ENCODE measurements at regions not wholly inside any gene's neighbourhood (a gene's known extent, or its start where the extent isn't known, plus 50 kb on each side); places are given as distances from the start of the nearest gene placed in this dataset.
"Not testable (repeated sequence)": the region's sequence is repeated elsewhere in the genome, so short reads cannot be mapped to it uniquely, and the experiment has no call there.

GRCh38 chr2:56589194-56589593, 405.4 kb downstream of the CCDC85A start:
- no peaks in the 10 kb centered on the region for H3K4me1 ChIP-seq
- no peaks in the 10 kb centered on the region for H3K27me3 ChIP-seq
- H3K4me3 ChIP-seq, result no peak overlapping the region
- no peak for TF ChIP-seq Cebpa-rat (IDR thresholded peaks at IDR 0.05)
- no peak overlapping the region for H3K9ac ChIP-seq
- no peak overlapping the region for H3K27ac ChIP-seq
- H3K4me2 ChIP-seq, result no peak overlapping the region
- H3K9me3 ChIP-seq, result no peaks in the 10 kb centered on the region
- no peaks in the 10 kb centered on the region for H3K36me3 ChIP-seq
- H4K20me1 ChIP-seq, result no peaks in the 10 kb centered on the region

GRCh38 chr2:56589835-56590234, 406.0 kb downstream of the CCDC85A start:
- no peak overlapping the region for H3K4me2 ChIP-seq
- no peaks in the 10 kb centered on the region for H3K36me3 ChIP-seq
- no peaks in the 10 kb centered on the region for H4K20me1 ChIP-seq
- no peak overlapping the region for H3K4me3 ChIP-seq
- TF ChIP-seq Cebpa-rat (IDR thresholded peaks at IDR 0.05), result no peak
- no peaks in the 10 kb centered on the region for H3K27me3 ChIP-seq
- H3K9me3 ChIP-seq, result no peaks in the 10 kb centered on the region
- no peak overlapping the region for H3K27ac ChIP-seq
- no peaks in the 10 kb centered on the region for H3K4me1 ChIP-seq
- H3K9ac ChIP-seq, result no peak overlapping the region

GRCh38 chr2:56590611-56591010, 406.8 kb downstream of the CCDC85A start:
- H3K4me3 ChIP-seq, result no peak overlapping the region
- H3K27ac ChIP-seq, result no peak overlapping the region
- no peaks in the 10 kb centered on the region for H3K4me1 ChIP-seq
- no peak for TF ChIP-seq Cebpa-rat (IDR thresholded peaks at IDR 0.05)
- H3K9me3 ChIP-seq, result no peaks in the 10 kb centered on the region
- H4K20me1 ChIP-seq, result no peaks in the 10 kb centered on the region
- H3K36me3 ChIP-seq, result no peaks in the 10 kb centered on the region
- H3K27me3 ChIP-seq, result no peaks in the 10 kb centered on the region
- H3K4me2 ChIP-seq, result no peak overlapping the region
- H3K9ac ChIP-seq, result no peak overlapping the region

- H3K36me3 ChIP-seq, H3K27me3 ChIP-seq, H3K27ac ChIP-seq, H3K4me2 ChIP-seq, H4K20me1 ChIP-seq, H3K9ac ChIP-seq, H3K9me3 ChIP-seq, H3K4me1 ChIP-seq, H3K4me3 ChIP-seq: not testable (repeated sequence)
Observed at GRCh38 chr2:56606086-56606485, 422.3 kb downstream of the CCDC85A start.

GRCh38 chr2:56613254-56613653, 429.5 kb downstream of the CCDC85A start:
- TF ChIP-seq Cebpa-rat (IDR thresholded peaks at IDR 0.05), result no peak
- Histone ChIP-seq H3K4me2 (no peak overlapping the region), H3K9me3 (no peaks in the 10 kb centered on the region), H3K4me3 (no peak overlapping the region), H3K27ac (no peak overlapping the region), H3K4me1 (peaks cover 16% of the 10 kb centered on the region), H4K20me1 (no peaks in the 10 kb centered on the region), H3K27me3 (no peaks in the 10 kb centered on the region), H3K36me3 (no peaks in the 10 kb centered on the region), H3K9ac (no peak overlapping the region)

GRCh38 chr2:56613920-56614319, 430.1 kb downstream of the CCDC85A start:
- no peak for TF ChIP-seq Cebpa-rat (IDR thresholded peaks at IDR 0.05)
- H3K4me2 ChIP-seq, result no peak overlapping the region
- H3K4me3 ChIP-seq, result no peak overlapping the region
- H3K36me3 ChIP-seq, result no peaks in the 10 kb centered on the region
- no peak overlapping the region for H3K9ac ChIP-seq
- no peaks in the 10 kb centered on the region for H3K9me3 ChIP-seq
- H3K27ac ChIP-seq, result no peak overlapping the region
- H4K20me1 ChIP-seq, result no peaks in the 10 kb centered on the region
- no peaks in the 10 kb centered on the region for H3K27me3 ChIP-seq
- H3K4me1 ChIP-seq, result peaks cover 16% of the 10 kb centered on the region

GRCh38 chr2:56615760-56616159, 432.0 kb downstream of the CCDC85A start:
- Histone ChIP-seq H3K4me2 (peak overlapping the region; percentile 63), H3K36me3 (no peaks in the 10 kb centered on the region), H3K9me3 (no peaks in the 10 kb centered on the region), H3K27me3 (no peaks in the 10 kb centered on the region), H4K20me1 (no peaks in the 10 kb centered on the region), H3K27ac (peak overlapping the region; percentile 49), H3K9ac (peak overlapping the region; percentile 38; the same call in 1 of the 2 replicates), H3K4me1 (peaks cover 16% of the 10 kb centered on the region), H3K4me3 (no peak overlapping the region)
- TF ChIP-seq Cebpa-rat (IDR thresholded peaks at IDR 0.05), result no peak

- Histone ChIP-seq H3K27ac (no peak overlapping the region), H3K9me3 (no peaks in the 10 kb centered on the region), H3K36me3 (no peaks in the 10 kb centered on the region), H3K9ac (no peak overlapping the region), H3K27me3 (no peaks in the 10 kb centered on the region), H3K4me2 (no peak overlapping the region), H4K20me1 (no peaks in the 10 kb centered on the region), H3K4me1 (no peaks in the 10 kb centered on the region), H3K4me3 (no peak overlapping the region)
- no peak for TF ChIP-seq Cebpa-rat (IDR thresholded peaks at IDR 0.05)
Observed at GRCh38 chr2:56624181-56624580, 440.4 kb downstream of the CCDC85A start.

- H4K20me1 ChIP-seq, result no peaks in the 10 kb centered on the region
- H3K4me1 ChIP-seq, result no peaks in the 10 kb centered on the region
- no peak overlapping the region for H3K4me2 ChIP-seq
- no peaks in the 10 kb centered on the region for H3K27me3 ChIP-seq
- no peak for TF ChIP-seq Cebpa-rat (IDR thresholded peaks at IDR 0.05)
- no peak overlapping the region for H3K27ac ChIP-seq
- no peaks in the 10 kb centered on the region for H3K9me3 ChIP-seq
- H3K4me3 ChIP-seq, result no peak overlapping the region
- no peak overlapping the region for H3K9ac ChIP-seq
- no peaks in the 10 kb centered on the region for H3K36me3 ChIP-seq
Observed at GRCh38 chr2:56626927-56627326, 443.1 kb downstream of the CCDC85A start.

GRCh38 chr2:56630286-56630685, 446.5 kb downstream of the CCDC85A start:
- TF ChIP-seq Cebpa-rat (IDR thresholded peaks at IDR 0.05), result no peak
- Histone ChIP-seq H3K9me3 (no peaks in the 10 kb centered on the region), H3K27ac (no peak overlapping the region)

GRCh38 chr2:56647997-56648396, 464.2 kb downstream of the CCDC85A start:
- Histone ChIP-seq H3K36me3 (no peaks in the 10 kb centered on the region), H3K27me3 (no peaks in the 10 kb centered on the region), H3K27ac (no peak overlapping the region), H4K20me1 (no peaks in the 10 kb centered on the region), H3K9ac (no peak overlapping the region), H3K9me3 (no peaks in the 10 kb centered on the region), H3K4me2 (no peak overlapping the region), H3K4me1 (no peaks in the 10 kb centered on the region), H3K4me3 (no peak overlapping the region)
- no peak for TF ChIP-seq Cebpa-rat (IDR thresholded peaks at IDR 0.05)

More at GRCh38 chr2:56630286-56630685, 446.5 kb downstream of the CCDC85A start:
- Histone ChIP-seq H3K9ac (no peak overlapping the region), H3K4me2 (no peak overlapping the region), H3K4me1 (no peaks in the 10 kb centered on the region), H3K36me3 (no peaks in the 10 kb centered on the region), H3K4me3 (no peak overlapping the region), H3K27me3 (no peaks in the 10 kb centered on the region), H4K20me1 (no peaks in the 10 kb centered on the region)
